H9 (cell line): ENCODE measurements at regions not wholly inside any gene's neighbourhood (a gene's known extent, or its start where the extent isn't known, plus 50 kb on each side); places are given as distances from the start of the nearest gene placed in this dataset.
A peak's percentile ranks its signal among the peaks of the same experiment; 100 is the strongest.
"Not testable (repeated sequence)": the region's sequence is repeated elsewhere in the genome, so short reads cannot be mapped to it uniquely, and the experiment has no call there.

ENCODE experiments used
- DNase-seq: peaks from one replicate; pipeline ENCODE4 v3.0.0-alpha.2; 2017
- H2AFZ ChIP-seq: one replicate; pipeline ENCODE4 v1.6.1; 2013; ENCODE audit warnings: mild to moderate bottlenecking, low read length, control low read depth, moderate library complexity
- H2AK5ac ChIP-seq: 2 replicates; pipeline ENCODE4 v1.6.1; 2013; ENCODE audit warnings: low read length, control low read depth, mixed read lengths; ENCODE audit not compliant: insufficient read length
- H2BK120ac ChIP-seq: one replicate; pipeline ENCODE4 v1.6.1; 2013; ENCODE audit warnings: low read depth, mild to moderate bottlenecking, low read length, control low read depth, inconsistent platforms; ENCODE audit not compliant: poor library complexity, severe bottlenecking
- H2BK12ac ChIP-seq: 2 replicates; pipeline ENCODE4 v1.6.1; 2013; ENCODE audit warnings: low read length, control low read depth, mixed read lengths, low read depth; ENCODE audit not compliant: insufficient read length
- H2BK15ac ChIP-seq: 2 replicates; pipeline ENCODE4 v1.6.1; 2013; ENCODE audit warnings: low read depth, low read length, control low read depth
- H2BK20ac ChIP-seq: one replicate; pipeline ENCODE4 v1.6.1; 2013; ENCODE audit warnings: low read depth, mild to moderate bottlenecking, low read length, control low read depth, inconsistent platforms; ENCODE audit not compliant: poor library complexity, severe bottlenecking
- H2BK5ac ChIP-seq: 2 replicates; pipeline ENCODE4 v1.6.1; 2013; ENCODE audit warnings: low read length, control low read depth, mixed read lengths; ENCODE audit not compliant: insufficient read length
- H3K14ac ChIP-seq: 2 replicates; pipeline ENCODE4 v1.6.1; 2013; ENCODE audit warnings: low read length, control low read depth; ENCODE audit not compliant: insufficient read depth
- H3K18ac ChIP-seq: 2 replicates; pipeline ENCODE4 v1.6.1; 2013; ENCODE audit warnings: low read depth, mild to moderate bottlenecking, mixed read lengths, low read length, control low read depth; ENCODE audit not compliant: insufficient read length
- H3K23ac ChIP-seq: 2 replicates; pipeline ENCODE4 v1.6.1; 2013; ENCODE audit warnings: low read length, control low read depth, mixed read lengths, low read depth; ENCODE audit not compliant: insufficient read length
- H3K23me2 ChIP-seq: 2 replicates; pipeline ENCODE4 v1.6.1; 2013; ENCODE audit warnings: low read depth, mild to moderate bottlenecking, mixed read lengths, low read length, control low read depth; ENCODE audit not compliant: insufficient read length, poor library complexity, severe bottlenecking
- H3K27ac ChIP-seq: 2 replicates; pipeline ENCODE4 v1.5.1; 2013; ENCODE audit warnings: low read length, control low read depth, mixed read lengths, low read depth; ENCODE audit not compliant: insufficient read length
- H3K27me3 ChIP-seq: 2 replicates; pipeline ENCODE4 v1.6.1; 2013; ENCODE audit warnings: low read length, control low read depth, inconsistent platforms; ENCODE audit not compliant: insufficient read depth
- H3K4ac ChIP-seq: 2 replicates; pipeline ENCODE4 v1.6.1; 2013; ENCODE audit warnings: low read depth, mild to moderate bottlenecking, control low read depth, inconsistent platforms, low read length, moderate library complexity
- H3K4me1 ChIP-seq: 2 replicates; pipeline ENCODE4 v1.6.1; 2013; ENCODE audit warnings: low read length, control low read depth, inconsistent platforms; ENCODE audit not compliant: insufficient read depth
- H3K4me2 ChIP-seq: 2 replicates; pipeline ENCODE4 v1.6.1; 2013; ENCODE audit warnings: low read length, control low read depth, mixed read lengths; ENCODE audit not compliant: insufficient read length, insufficient read depth
- H3K56ac ChIP-seq: 2 replicates; pipeline ENCODE4 v1.6.1; 2013; ENCODE audit warnings: low read depth, mild to moderate bottlenecking, mixed read lengths, low read length, control low read depth; ENCODE audit not compliant: insufficient read length
- H3K79me1 ChIP-seq: 2 replicates; pipeline ENCODE4 v1.6.1; 2013; ENCODE audit warnings: low read depth, mild to moderate bottlenecking, moderate library complexity, low read length, control low read depth, inconsistent platforms; ENCODE audit not compliant: insufficient read depth, poor library complexity, severe bottlenecking
- H3K79me2 ChIP-seq: 2 replicates; pipeline ENCODE4 v1.6.1; 2013; ENCODE audit warnings: low read length, control low read depth, inconsistent platforms; ENCODE audit not compliant: insufficient read depth
- H3K9ac ChIP-seq: 2 replicates; pipeline ENCODE4 v1.6.1; 2013; ENCODE audit warnings: low read length, control low read depth, mixed read lengths; ENCODE audit not compliant: insufficient read length; ENCODE audit errors: extremely low read depth
- H3K9me3 ChIP-seq: one replicate; pipeline ENCODE4 v1.6.1; 2013; ENCODE audit warnings: low read depth, low read length, inconsistent platforms; ENCODE audit not compliant: control insufficient read depth
- H3T11ph ChIP-seq: one replicate; pipeline ENCODE4 v1.6.1; 2013; ENCODE audit warnings: mild to moderate bottlenecking, low read length, control low read depth, inconsistent platforms
- H4K20me1 ChIP-seq: one replicate; pipeline ENCODE4 v1.6.1; 2013; ENCODE audit not compliant: control insufficient read depth, insufficient read length, insufficient read depth
- H4K5ac ChIP-seq: 2 replicates; pipeline ENCODE4 v1.6.1; 2013; ENCODE audit warnings: low read depth, mild to moderate bottlenecking, mixed read lengths, low read length, control low read depth; ENCODE audit not compliant: insufficient read length
- H4K8ac ChIP-seq: replicated peaks from 2 replicates; pipeline ENCODE4 v1.6.1; 2013; ENCODE audit warnings: low read length, control low read depth, mixed read lengths, low read depth; ENCODE audit not compliant: insufficient read length
- H4K91ac ChIP-seq: 2 replicates; pipeline ENCODE4 v1.6.1; 2013; ENCODE audit warnings: low read depth, mild to moderate bottlenecking, moderate library complexity, mixed read lengths, low read length, control low read depth; ENCODE audit not compliant: insufficient read length
- H3K27ac Mint-ChIP-seq, 3 experiments: 2 replicates in 2 of 3; 3 replicates in 1 of 3; pipeline ENCODE4 v1.8.0; 2020 to 2021; ENCODE audit warnings: mixed read lengths in 3 of 3, mild to moderate bottlenecking in 1 of 3, moderate library complexity in 1 of 3
- H3K27me3 Mint-ChIP-seq: 2 replicates; pipeline ENCODE4 v1.8.0; 2021; ENCODE audit warnings: low read depth, mild to moderate bottlenecking, moderate library complexity, mixed read lengths
- H3K36me3 Mint-ChIP-seq, 3 experiments: 2 replicates in 2 of 3; 3 replicates in 1 of 3; pipeline ENCODE4 v1.8.0; 2020 to 2021; ENCODE audit warnings: low read depth in 3 of 3, mixed read lengths in 3 of 3; ENCODE audit not compliant: insufficient read depth in 1 of 3
- H3K4me1 Mint-ChIP-seq, 2 experiments: 2 replicates each; pipeline ENCODE4 v1.8.0; 2020; ENCODE audit warnings: mixed read lengths in 2 of 2
- H3K4me3 Mint-ChIP-seq, 2 experiments: 2 replicates in 1 of 2; 3 replicates in 1 of 2; pipeline ENCODE4 v1.8.0; 2020 to 2021; ENCODE audit warnings: mild to moderate bottlenecking in 2 of 2, mixed read lengths in 2 of 2, moderate library complexity in 1 of 2
- H3K9me3 Mint-ChIP-seq, 2 experiments: 2 replicates in 1 of 2; 3 replicates in 1 of 2; pipeline ENCODE4 v1.8.0; 2020; ENCODE audit warnings: mild to moderate bottlenecking in 2 of 2, mixed read lengths in 2 of 2, moderate library complexity in 1 of 2
- CTCF ChIP-seq: fragments of 200-600 bp; sonication (generic); conservative IDR thresholded peaks from 3 replicates; pipeline ENCODE4 v1.8.0; 2021; ENCODE audit warnings: antibody characterized with exemption, mild to moderate bottlenecking
- WGBS: extraction: QIAGEN DNeasy Blood & Tissue Kit; methylation state at CpG from one replicate; pipeline ENCODE4 v1.1.7; 2013; ENCODE audit warnings: missing lambda C conversion rate, low lambda C conversion rate, mixed read lengths; ENCODE audit not compliant: insufficient read length; ENCODE audit errors: extremely low coverage; 5-methylcytosine and 5-hydroxymethylcytosine counted together

DNA sequence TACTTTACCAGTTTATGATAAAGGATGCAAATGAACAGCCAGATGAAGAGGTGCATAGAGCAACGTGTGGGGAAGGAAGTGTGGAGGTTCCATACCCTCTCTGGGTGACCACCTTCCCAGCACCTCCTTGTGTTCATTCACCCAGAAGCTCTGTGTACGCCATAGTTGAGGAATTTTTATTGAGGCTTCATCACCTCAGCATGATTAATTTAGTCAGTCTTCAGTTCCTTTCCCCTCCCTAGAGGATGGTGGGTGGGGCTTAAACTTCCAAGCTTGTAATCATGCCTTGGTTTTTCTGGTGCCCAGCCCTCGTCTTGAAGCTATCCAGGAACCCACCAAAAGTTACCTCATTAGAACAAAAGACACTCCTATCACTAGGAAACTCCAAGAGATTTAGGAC is 162.7 kb downstream of the PLCE1 start:
- H3K23me2 ChIP-seq: no peaks in the 10 kb centered on the region
- no peak overlapping the region for H2BK120ac ChIP-seq
- no peaks in the 10 kb centered on the region for H3K79me2 ChIP-seq
- H3K23ac ChIP-seq: no peak overlapping the region
- no peak overlapping the region for H2BK15ac ChIP-seq
- no peak overlapping the region for H4K91ac ChIP-seq
- no peak overlapping the region for H3K9ac ChIP-seq
- no peak overlapping the region for H4K8ac ChIP-seq
- WGBS: no CpG with 5 or more reads among the region's 3 CpGs
- H2AFZ ChIP-seq: no peak overlapping the region
- no peaks in the 10 kb centered on the region for H3K4me1 Mint-ChIP-seq
- H3K14ac ChIP-seq: no peak overlapping the region
- peaks cover 3% of the 10 kb centered on the region for H3K27me3 Mint-ChIP-seq
- H3K79me1 ChIP-seq: no peaks in the 10 kb centered on the region
- no peaks in the 10 kb centered on the region for H3K4me1 ChIP-seq
- H3K4ac ChIP-seq: no peak overlapping the region
- H3K9me3 Mint-ChIP-seq: peaks cover 4 to 8% of the 10 kb centered on the region in 2 experiments; a peak in 4 of 5 replicates
- H2BK20ac ChIP-seq: no peak overlapping the region
- H3K56ac ChIP-seq: no peak overlapping the region
- no peak overlapping the region for H4K5ac ChIP-seq
- no peak for TF ChIP-seq CTCF
- no peaks in the 10 kb centered on the region for H3K9me3 ChIP-seq
- no peaks in the 10 kb centered on the region for H4K20me1 ChIP-seq
- no peak overlapping the region for H3T11ph ChIP-seq
- DNase-seq: no peak
- H2AK5ac ChIP-seq: no peak overlapping the region
- H3K4me2 ChIP-seq: no peak overlapping the region
- no peak overlapping the region for H3K4me3 Mint-ChIP-seq
- no peak overlapping the region for H2BK12ac ChIP-seq
- no peaks in the 10 kb centered on the region for H3K36me3 Mint-ChIP-seq
- H3K27me3 ChIP-seq: no peaks in the 10 kb centered on the region
- H2BK5ac ChIP-seq: no peak overlapping the region
- no peak overlapping the region for H3K27ac Mint-ChIP-seq
- no peak overlapping the region for H3K27ac ChIP-seq
- no peak overlapping the region for H3K18ac ChIP-seq

GRCh38 chr10:94165158-94165611 is 171.5 kb downstream of the PLCE1 start:
- H2BK5ac ChIP-seq, H3K23ac ChIP-seq, H3K18ac ChIP-seq, H3K27ac Mint-ChIP-seq, H3K23me2 ChIP-seq, H2BK120ac ChIP-seq, H4K8ac ChIP-seq, H3K4me1 Mint-ChIP-seq, H2BK15ac ChIP-seq, H3K27ac ChIP-seq, H3K56ac ChIP-seq, H3K9me3 ChIP-seq, H3K79me1 ChIP-seq, H3K4me3 Mint-ChIP-seq, H3K27me3 ChIP-seq, H3T11ph ChIP-seq, H3K4me1 ChIP-seq, H4K5ac ChIP-seq, H2BK12ac ChIP-seq, H2AFZ ChIP-seq, H2AK5ac ChIP-seq, H3K9ac ChIP-seq, H3K4me2 ChIP-seq, H3K4ac ChIP-seq, H4K20me1 ChIP-seq, H4K91ac ChIP-seq, H2BK20ac ChIP-seq, H3K79me2 ChIP-seq, H3K14ac ChIP-seq: not testable (repeated sequence)
- peaks cover 11 to 22% of the 10 kb centered on the region in 2 experiments for H3K9me3 Mint-ChIP-seq
- WGBS: no CpG with 5 or more reads among the region's 12 CpGs
- peaks cover 0 to 16% (median 6%) of the 10 kb centered on the region in 3 experiments; a peak in 4 of 7 replicates for H3K36me3 Mint-ChIP-seq
- peak; percentile 49 for DNase-seq
- H3K27me3 Mint-ChIP-seq: peaks cover 12% of the 10 kb centered on the region
